Naive thymus-derived CD4-positive, alpha-beta T cell (primary cell): ENCODE measurements at regions not wholly inside any gene's neighbourhood (a gene's known extent, or its start where the extent isn't known, plus 50 kb on each side); places are given as distances from the start of the nearest gene placed in this dataset.

ENCODE experiments used
- ATAC-seq: fragments of 150-1000 bp; cut with Tn5 transposase; 2 replicates; pipeline ENCODE4 v1.10.0; 2021; ENCODE audit warnings: mild to moderate bottlenecking, moderate library complexity
- CTCF ChIA-PET: fragments of 350-600 bp; sonication (Branson Sonifier 250); formaldehyde crosslinking; loops from one replicate; lab custom pipeline; 2021; ENCODE audit warnings: antibody characterized with exemption; lab: Charles Lee
- POLR2A ChIA-PET: fragments of 350-600 bp; sonication (Branson Sonifier 250); formaldehyde crosslinking; loops from one replicate; lab custom pipeline; 2021; ENCODE audit warnings: antibody characterized with exemption, inconsistent platforms; lab: Charles Lee
- DNase-seq, 9 donors: peaks; one replicate each; pipeline versions ENCODE4 v3.0.0 to v3.0.0-alpha.2; 2020 to 2022; ENCODE audit warnings: mixed read lengths in 1 of 9
- H3K27ac ChIP-seq: one replicate; pipeline ENCODE4 v1.7.0; 2013; ENCODE audit warnings: mild to moderate bottlenecking, low read depth, low read length, moderate library complexity
- H3K27me3 ChIP-seq, 2 donors: one replicate each; pipeline ENCODE4 v1.7.0; 2013; ENCODE audit warnings: low read length in 2 of 2, mild to moderate bottlenecking in 2 of 2, moderate library complexity in 2 of 2; ENCODE audit not compliant: control insufficient read depth in 2 of 2, insufficient read depth in 2 of 2
- H3K36me3 ChIP-seq, 3 experiments: 1 replicate in 2 of 3; 2 replicates in 1 of 3; pipeline ENCODE4 v1.7.0; 2013; ENCODE audit warnings: low read length in 3 of 3, mild to moderate bottlenecking in 3 of 3, moderate library complexity in 1 of 3; ENCODE audit not compliant: insufficient read depth in 3 of 3, control insufficient read depth in 2 of 3
- H3K4me1 ChIP-seq, 2 donors: one replicate each; pipeline ENCODE4 v1.7.0; 2013; ENCODE audit warnings: low read length in 2 of 2, mild to moderate bottlenecking in 2 of 2, moderate library complexity in 1 of 2; ENCODE audit not compliant: control insufficient read depth in 2 of 2, insufficient read depth in 2 of 2
- H3K4me3 ChIP-seq: 2 replicates; pipeline ENCODE4 v1.7.0; 2013; ENCODE audit warnings: mild to moderate bottlenecking, low read length
- H3K9me3 ChIP-seq, 3 experiments: 1 replicate in 2 of 3; 2 replicates in 1 of 3; pipeline ENCODE4 v1.7.0; 2013; ENCODE audit warnings: low read length in 3 of 3; ENCODE audit not compliant: control insufficient read depth in 2 of 3
- H3K27ac Mint-ChIP-seq, 9 donors: one replicate each; pipeline ENCODE4 v1.8.0; 2020 to 2022; ENCODE audit warnings: mixed read lengths in 9 of 9, mild to moderate bottlenecking in 8 of 9, moderate library complexity in 5 of 9, inconsistent platforms in 2 of 9
- H3K27me3 Mint-ChIP-seq, 5 donors: one replicate each; pipeline ENCODE4 v1.8.0; 2021 to 2022; ENCODE audit warnings: mixed read lengths in 5 of 5, mild to moderate bottlenecking in 1 of 5
- H3K36me3 Mint-ChIP-seq, 5 donors: one replicate each; pipeline ENCODE4 v1.8.0; 2020 to 2022; ENCODE audit warnings: mixed read lengths in 5 of 5, mild to moderate bottlenecking in 3 of 5, inconsistent platforms in 1 of 5
- H3K4me1 Mint-ChIP-seq, 7 donors: one replicate each; pipeline ENCODE4 v1.8.0; 2020 to 2022; ENCODE audit warnings: mixed read lengths in 7 of 7, mild to moderate bottlenecking in 3 of 7, inconsistent platforms in 1 of 7
- H3K4me3 Mint-ChIP-seq, 10 donors: one replicate each; pipeline ENCODE4 v1.8.0; 2020 to 2022; ENCODE audit warnings: mild to moderate bottlenecking in 10 of 10, mixed read lengths in 10 of 10, moderate library complexity in 6 of 10, inconsistent platforms in 2 of 10
- H3K9me3 Mint-ChIP-seq, 11 donors: one replicate each; pipeline ENCODE4 v1.8.0; 2020 to 2022; ENCODE audit warnings: mixed read lengths in 11 of 11, mild to moderate bottlenecking in 4 of 11, inconsistent platforms in 1 of 11, moderate library complexity in 1 of 11
- intact Hi-C, 2 donors: fragments of 100-400 bp; cut with micrococcal nuclease; formaldehyde crosslinking; loops; one replicate each; pipeline ENCODE4 v1.15.1; 2023

DNA sequence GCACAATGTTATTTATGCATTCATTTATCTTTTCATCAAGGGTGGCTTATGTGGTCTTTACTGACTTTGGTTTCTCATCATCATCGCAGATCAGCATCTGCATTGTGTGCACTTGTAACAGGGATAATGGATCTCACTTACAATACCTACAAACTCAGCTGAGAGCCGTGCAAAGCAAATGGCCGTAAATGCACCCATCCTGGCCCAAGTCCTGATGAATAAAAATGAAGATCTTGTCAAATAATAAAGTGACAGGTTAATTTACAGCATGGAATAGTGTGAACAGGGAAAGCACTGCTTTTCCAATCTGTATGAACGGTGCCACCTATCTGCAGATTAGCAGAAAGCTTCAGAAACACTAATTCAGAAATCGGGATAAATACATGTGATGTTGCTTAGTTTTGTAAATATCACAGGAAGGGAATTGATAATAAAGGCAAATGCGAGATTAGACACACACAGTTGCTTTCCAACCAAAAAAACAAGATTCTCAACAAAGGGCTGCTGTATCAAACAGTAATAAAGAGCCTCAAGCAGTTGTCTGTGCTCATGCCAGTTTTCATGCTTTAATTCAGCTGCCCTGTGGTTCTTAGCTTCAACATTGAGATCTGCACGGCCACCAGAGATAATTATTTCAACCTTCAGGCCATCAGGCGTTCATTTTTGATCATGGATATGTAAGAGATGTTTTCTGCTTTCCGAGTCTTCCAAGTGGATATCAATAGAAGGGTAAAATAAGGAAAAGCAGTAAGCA lies 153.4 kb upstream of the POU5F2 start:
- H3K27me3 ChIP-seq: no peaks in the 10 kb centered on the region
- DNase-seq (no peak), ATAC-seq (no peak)
- no peaks in the 10 kb centered on the region for H3K4me1 ChIP-seq
- H3K27ac ChIP-seq: no peak overlapping the region
- no peaks in the 10 kb centered on the region for H3K9me3 ChIP-seq
- H3K4me3 Mint-ChIP-seq: no peak overlapping the region
- peaks cover 0 to 28% (median 0%) of the 10 kb centered on the region in 5 donors for H3K36me3 Mint-ChIP-seq
- no peaks in the 10 kb centered on the region for H3K27me3 Mint-ChIP-seq
- H3K9me3 Mint-ChIP-seq: no peaks in the 10 kb centered on the region
- ChIA-PET POLR2A (no interaction called here), CTCF (interaction anchor here (0.6 kb wide), 1 partner anchor 19 kb away, joined by 3 read pairs; no protein-coding TSS in a partner anchor)
- intact Hi-C loops: no loop called here
- H3K4me1 Mint-ChIP-seq: peaks cover 0 to 11% (median 5%) of the 10 kb centered on the region in 7 donors
- H3K27ac Mint-ChIP-seq: no peak overlapping the region
- H3K36me3 ChIP-seq: no peaks in the 10 kb centered on the region
- H3K4me3 ChIP-seq: no peak overlapping the region

DNA sequence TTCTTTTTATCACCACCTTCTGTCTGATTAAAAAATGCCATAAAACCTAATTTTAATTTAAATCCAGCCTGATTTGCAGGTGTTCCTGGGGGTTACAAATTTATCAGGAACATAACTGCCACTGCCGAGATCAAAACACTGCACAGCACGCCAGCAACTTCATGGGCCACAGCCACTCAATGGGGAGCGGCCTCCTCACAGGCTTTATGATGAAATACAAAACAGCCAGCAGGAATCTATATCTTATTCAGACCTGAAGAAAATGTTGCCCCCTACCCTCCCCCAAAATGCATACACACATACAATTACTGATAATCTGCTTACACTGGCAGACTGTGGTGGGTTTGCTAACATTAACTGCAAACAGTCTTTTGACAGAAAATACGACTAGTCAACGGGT lies 151.7 kb upstream of the POU5F2 start:
- no peaks in the 10 kb centered on the region for H3K4me1 ChIP-seq

DNA sequence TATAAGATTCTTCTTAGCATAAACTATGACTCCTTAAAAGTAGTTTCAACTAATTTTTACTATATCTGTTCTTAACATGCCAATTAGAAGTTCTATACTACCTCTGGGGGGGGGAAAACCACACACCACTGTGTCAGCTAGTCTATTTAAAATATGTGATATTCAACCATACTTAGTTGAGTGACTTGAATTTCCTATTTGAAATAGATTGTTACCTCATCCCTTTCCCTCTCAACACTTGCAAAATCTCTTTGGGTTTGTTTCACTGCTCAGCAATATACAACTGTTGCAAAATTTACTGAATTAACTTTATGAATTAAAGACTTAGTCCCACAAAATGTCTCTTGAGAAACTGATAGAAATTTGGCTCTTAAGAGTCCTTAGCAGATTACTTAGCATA lies 151.1 kb upstream of the POU5F2 start:
- ChIA-PET POLR2A (no interaction called here), CTCF (no interaction called here)
- peaks cover 2 to 25% (median 9%) of the 10 kb centered on the region in 7 donors for H3K4me1 Mint-ChIP-seq
- Histone ChIP-seq H3K4me1 (no peaks in the 10 kb centered on the region), H3K9me3 (no peaks in the 10 kb centered on the region), H3K27me3 (no peaks in the 10 kb centered on the region), H3K4me3 (no peak overlapping the region), H3K27ac (no peak overlapping the region), H3K36me3 (no peaks in the 10 kb centered on the region)
- ATAC-seq (no peak), DNase-seq (no peak)
- H3K4me3 Mint-ChIP-seq: no peak overlapping the region
- peaks cover 0 to 30% (median 0%) of the 10 kb centered on the region in 5 donors for H3K36me3 Mint-ChIP-seq
- H3K27me3 Mint-ChIP-seq: no peaks in the 10 kb centered on the region
- H3K27ac Mint-ChIP-seq: no peak overlapping the region
- intact Hi-C loops: no loop called here
- H3K9me3 Mint-ChIP-seq: no peaks in the 10 kb centered on the region

More for the DNA sequence above, 151.7 kb upstream of the POU5F2 start:
- DNase-seq: no peak
- Mint-ChIP-seq H3K4me1 (peaks cover 0 to 19% (median 8%) of the 10 kb centered on the region in 7 donors), H3K36me3 (peaks cover 0 to 30% (median 0%) of the 10 kb centered on the region in 5 donors), H3K27ac (no peak overlapping the region), H3K9me3 (no peaks in the 10 kb centered on the region), H3K4me3 (no peak overlapping the region), H3K27me3 (no peaks in the 10 kb centered on the region)
- POLR2A ChIA-PET: no interaction called here
- intact Hi-C loops: no loop called here
- Histone ChIP-seq H3K4me3 (no peak overlapping the region), H3K9me3 (no peaks in the 10 kb centered on the region), H3K36me3 (no peaks in the 10 kb centered on the region), H3K27me3 (no peaks in the 10 kb centered on the region), H3K27ac (no peak overlapping the region)
- CTCF ChIA-PET: interaction anchor here (0.6 kb wide), 1 partner anchor 92 kb away, joined by 3 read pairs; no protein-coding TSS in a partner anchor
- ATAC-seq: no peak

DNA sequence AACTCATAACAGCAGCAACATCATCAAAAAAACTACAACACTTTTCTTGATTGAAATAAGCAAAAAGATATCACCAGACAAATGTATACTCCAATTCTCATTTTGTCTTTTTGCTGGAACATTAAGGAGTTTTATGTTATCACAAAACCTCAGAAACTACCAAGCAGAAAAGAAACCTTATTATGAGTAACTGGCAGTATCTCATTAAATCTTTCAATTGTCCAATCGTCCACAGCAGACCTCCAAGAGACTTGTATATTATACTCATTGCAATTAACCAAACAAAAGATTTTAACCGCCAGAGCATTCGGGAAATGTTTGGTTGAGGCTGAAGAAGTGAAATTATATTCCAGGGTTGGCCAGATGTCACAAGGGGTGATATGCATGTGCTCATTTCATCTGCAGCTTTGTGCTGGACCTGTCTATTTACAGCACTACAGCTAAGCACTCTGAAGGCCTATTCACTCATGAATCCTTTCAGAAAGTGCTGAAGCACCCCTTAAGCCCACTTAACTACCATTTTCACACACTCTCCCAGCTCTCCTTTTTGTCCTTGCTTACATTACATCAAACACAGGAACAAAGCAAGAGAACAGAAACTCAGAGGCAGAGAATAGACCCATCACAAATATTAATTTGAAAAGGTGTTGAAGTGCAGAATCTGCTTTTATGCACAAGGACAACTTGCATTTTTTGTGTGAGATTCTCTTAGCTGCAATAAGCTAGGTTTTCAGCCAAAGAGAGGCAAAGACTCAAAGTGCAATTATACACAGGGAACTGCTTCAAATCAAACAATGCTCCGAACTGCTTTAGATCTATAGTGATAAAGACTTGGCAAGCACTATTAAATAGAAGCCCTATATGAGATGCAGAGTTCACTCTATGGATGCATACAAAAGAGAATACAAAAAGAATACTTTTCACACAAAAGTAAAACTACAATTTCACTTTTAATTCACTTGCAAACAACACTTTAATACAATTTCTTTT lies 150.4 kb upstream of the POU5F2 start:
- peaks cover 0 to 31% (median 4%) of the 10 kb centered on the region in 5 donors for H3K36me3 Mint-ChIP-seq
- no peak for DNase-seq
- intact Hi-C loops: no loop called here
- H3K27me3 Mint-ChIP-seq: no peaks in the 10 kb centered on the region
- Histone ChIP-seq H3K36me3 (no peaks in the 10 kb centered on the region), H3K9me3 (no peaks in the 10 kb centered on the region), H3K27me3 (no peaks in the 10 kb centered on the region), H3K27ac (no peak overlapping the region), H3K4me1 (no peaks in the 10 kb centered on the region), H3K4me3 (no peak overlapping the region)
- ATAC-seq: no peak
- no peaks in the 10 kb centered on the region for H3K9me3 Mint-ChIP-seq
- ChIA-PET CTCF (no interaction called here), POLR2A (no interaction called here)
- H3K4me1 Mint-ChIP-seq: peaks cover 6 to 32% (median 16%) of the 10 kb centered on the region in 7 donors
- no peak overlapping the region for H3K27ac Mint-ChIP-seq
- no peak overlapping the region for H3K4me3 Mint-ChIP-seq

DNA sequence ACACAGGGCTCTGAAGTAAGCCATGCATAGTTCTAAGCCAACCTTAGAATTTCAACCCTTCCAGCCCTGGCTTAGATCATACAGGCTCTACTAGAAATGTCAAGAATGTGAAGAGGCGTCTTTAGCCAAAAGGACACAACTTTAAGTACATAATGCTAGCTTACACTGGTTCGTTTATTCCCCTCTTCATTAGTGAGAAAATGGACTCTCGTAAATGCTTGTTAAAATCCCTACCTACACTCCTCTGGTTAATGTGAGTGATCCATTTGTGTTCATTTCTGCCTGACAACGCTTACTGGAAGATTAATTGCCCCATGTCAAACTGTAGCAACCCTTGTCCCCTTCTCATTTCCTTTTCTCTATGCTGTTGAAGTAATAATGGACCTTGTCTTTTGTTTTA lies 149.3 kb upstream of the POU5F2 start:
- POLR2A ChIA-PET: no interaction called here
- ATAC-seq: no peak
- Mint-ChIP-seq H3K4me3 (no peak overlapping the region), H3K27me3 (no peaks in the 10 kb centered on the region), H3K36me3 (peaks cover 0 to 35% (median 6%) of the 10 kb centered on the region in 5 donors), H3K27ac (no peak overlapping the region), H3K4me1 (peaks cover 8 to 38% (median 24%) of the 10 kb centered on the region in 7 donors), H3K9me3 (no peaks in the 10 kb centered on the region)
- no peak overlapping the region for H3K27ac ChIP-seq
- no peaks in the 10 kb centered on the region for H3K4me1 ChIP-seq
- H3K4me3 ChIP-seq: no peak overlapping the region
- H3K9me3 ChIP-seq: no peaks in the 10 kb centered on the region
- CTCF ChIA-PET: no interaction called here
- no peaks in the 10 kb centered on the region for H3K36me3 ChIP-seq
- no peaks in the 10 kb centered on the region for H3K27me3 ChIP-seq
- no peak for DNase-seq
- intact Hi-C loops: no loop called here

DNA sequence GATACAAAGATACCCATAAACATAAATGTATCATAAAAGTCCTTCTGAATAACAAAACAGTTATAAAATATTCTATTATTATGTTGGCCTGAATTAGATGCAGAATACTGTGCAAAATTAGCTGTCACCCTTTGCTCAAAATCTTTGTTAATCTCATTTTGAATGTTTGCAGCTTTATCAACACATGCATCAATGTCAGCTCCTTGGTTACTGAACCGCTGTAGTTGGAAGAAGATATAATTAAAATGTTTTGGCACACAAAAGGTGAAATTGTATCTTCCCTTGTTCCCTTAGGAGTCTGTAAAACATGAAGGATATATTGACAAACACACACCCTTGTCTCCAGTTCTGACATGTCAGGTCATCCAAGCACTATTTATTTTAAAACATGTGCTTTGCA lies 146.3 kb upstream of the POU5F2 start:
- no peak overlapping the region for H3K27ac Mint-ChIP-seq
- H3K27ac ChIP-seq: no peak overlapping the region
- no peak for DNase-seq
- H3K27me3 Mint-ChIP-seq: no peaks in the 10 kb centered on the region
- H3K4me1 ChIP-seq: no peaks in the 10 kb centered on the region
- no peaks in the 10 kb centered on the region for H3K27me3 ChIP-seq
- ATAC-seq: no peak
- CTCF ChIA-PET: no interaction called here
- POLR2A ChIA-PET: no interaction called here
- peak overlapping the region in 1 of 10 donors; percentile 35 for H3K4me3 Mint-ChIP-seq
- H3K9me3 Mint-ChIP-seq: no peaks in the 10 kb centered on the region
- peaks cover 0 to 23% (median 6%) of the 10 kb centered on the region in 5 donors for H3K36me3 Mint-ChIP-seq
- H3K4me3 ChIP-seq: no peak overlapping the region
- no peaks in the 10 kb centered on the region for H3K36me3 ChIP-seq
- intact Hi-C loops: no loop called here
- peaks cover 9 to 34% (median 24%) of the 10 kb centered on the region in 7 donors for H3K4me1 Mint-ChIP-seq
- H3K9me3 ChIP-seq: no peaks in the 10 kb centered on the region
